HCEC 1CT (cell line): ENCODE measurements at regions not wholly inside any gene's neighbourhood (a gene's known extent, or its start where the extent isn't known, plus 50 kb on each side); places are given as distances from the start of the nearest gene placed in this dataset.

Experiments used
- DNase-seq: peaks from one replicate; pipeline ENCODE4 v3.0.0-alpha.2; 2017

DNA sequence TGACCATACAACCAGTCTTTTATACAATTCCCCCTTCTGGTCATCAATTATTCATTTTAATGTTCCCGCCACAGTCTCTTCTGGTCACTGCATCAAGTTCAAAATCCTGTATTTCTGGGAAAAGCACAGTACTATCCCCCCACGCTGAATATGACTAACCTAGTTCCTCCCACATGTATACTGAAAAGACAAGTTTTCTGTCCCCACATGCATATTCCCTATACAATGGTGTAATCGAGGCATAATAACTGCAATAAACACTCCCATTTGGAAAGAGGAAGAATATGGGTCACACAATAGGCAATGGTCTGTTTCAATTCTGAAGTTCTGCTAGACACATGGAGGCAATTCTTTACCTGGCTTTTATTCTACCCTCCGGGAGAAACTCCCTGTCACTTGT lies 344.9 kb downstream of the EFNA5 start:
- DNase-seq = no peak

- DNase-seq = no peak
These were observed 345.9 kb downstream of the EFNA5 start for GRCh38 chr5:107324809-107325208.

- DNase-seq = no peak
These were observed 346.7 kb downstream of the EFNA5 start for GRCh38 chr5:107324071-107324470.

DNA sequence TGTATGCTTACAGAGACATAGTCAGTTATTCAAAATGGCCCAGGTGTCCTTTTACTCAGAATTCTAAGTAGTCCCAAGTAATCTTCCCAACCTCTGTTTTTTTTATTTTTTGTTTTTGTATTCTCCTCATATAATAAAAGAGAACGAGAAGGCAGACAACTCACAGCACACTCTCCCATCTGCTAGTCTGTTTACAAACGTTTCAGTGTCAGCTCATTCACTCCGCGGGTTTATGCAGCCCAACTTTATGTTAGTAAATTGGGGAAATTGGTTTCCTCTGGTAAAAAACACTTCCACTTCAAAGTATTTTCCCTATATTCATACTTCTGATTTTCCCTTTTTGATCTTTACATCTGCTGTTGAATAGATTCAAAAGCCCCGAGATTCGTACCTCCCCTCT lies 347.2 kb downstream of the EFNA5 start:
- no peak for DNase-seq

GRCh38 chr5:107322936-107323335 lies 347.8 kb downstream of the EFNA5 start:
- no peak for DNase-seq

DNA sequence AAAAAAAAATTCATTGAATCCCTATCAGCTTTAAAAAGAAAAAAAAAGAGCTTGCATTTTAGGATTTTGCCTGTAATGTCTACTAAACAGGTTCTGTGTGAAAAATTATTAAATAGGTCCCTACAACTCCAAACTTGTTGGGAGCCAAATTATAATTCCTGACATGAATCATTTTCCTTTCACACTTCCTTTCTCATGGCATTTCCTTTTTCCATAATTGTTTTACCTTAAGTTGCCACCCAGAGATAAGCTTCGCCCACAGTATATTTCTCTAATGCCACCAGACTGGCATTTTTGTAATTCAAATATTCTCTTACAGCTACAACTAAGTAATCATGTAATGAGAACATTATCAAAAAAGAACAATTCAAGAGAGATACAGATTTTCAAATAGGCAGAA lies 348.8 kb downstream of the EFNA5 start:
- DNase-seq = no peak

GRCh38 chr5:107320846-107321245 lies 349.9 kb downstream of the EFNA5 start:
- DNase-seq = no peak

DNA sequence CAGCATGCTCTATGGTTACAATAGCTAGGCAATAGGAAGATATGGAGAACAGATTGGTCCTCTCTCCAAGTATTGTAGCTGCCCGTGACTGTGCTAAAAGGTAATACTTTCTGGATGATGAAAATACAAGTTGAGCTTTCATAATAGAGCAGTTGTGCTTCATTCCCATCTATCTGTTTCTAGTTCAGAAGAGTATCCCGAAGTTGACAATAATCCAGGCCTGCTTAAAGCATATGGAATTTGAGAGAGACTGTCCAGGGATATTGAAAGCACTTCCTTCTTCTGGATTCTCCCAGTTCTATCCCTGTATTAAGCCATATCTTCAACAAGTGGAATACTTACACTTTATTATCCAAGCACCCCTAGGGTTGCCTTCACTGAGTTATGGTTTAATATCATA lies 350.4 kb downstream of the EFNA5 start:
- no peak for DNase-seq

- no peak for DNase-seq
These were observed 350.8 kb downstream of the EFNA5 start for GRCh38 chr5:107319901-107320300.

DNA sequence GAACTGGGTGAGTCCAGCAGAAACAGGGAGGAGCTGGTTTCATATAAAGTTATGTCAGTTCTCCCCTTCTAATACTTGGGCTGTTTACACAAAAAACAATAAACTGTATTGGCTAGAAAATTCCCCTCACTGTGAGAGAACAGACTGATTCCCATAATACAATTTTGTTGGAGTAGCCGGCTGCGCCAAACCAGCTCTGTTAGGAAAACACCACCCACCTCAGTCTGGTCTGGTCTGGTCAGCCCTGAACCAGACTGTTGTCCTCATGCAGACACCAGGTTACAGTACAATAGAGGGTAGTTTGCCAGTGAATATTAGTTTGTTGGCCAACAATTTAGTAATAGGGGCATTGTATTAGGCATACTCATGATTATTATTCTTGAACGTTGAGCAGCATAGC lies 356.4 kb downstream of the EFNA5 start:
- DNase-seq = no peak

DNA sequence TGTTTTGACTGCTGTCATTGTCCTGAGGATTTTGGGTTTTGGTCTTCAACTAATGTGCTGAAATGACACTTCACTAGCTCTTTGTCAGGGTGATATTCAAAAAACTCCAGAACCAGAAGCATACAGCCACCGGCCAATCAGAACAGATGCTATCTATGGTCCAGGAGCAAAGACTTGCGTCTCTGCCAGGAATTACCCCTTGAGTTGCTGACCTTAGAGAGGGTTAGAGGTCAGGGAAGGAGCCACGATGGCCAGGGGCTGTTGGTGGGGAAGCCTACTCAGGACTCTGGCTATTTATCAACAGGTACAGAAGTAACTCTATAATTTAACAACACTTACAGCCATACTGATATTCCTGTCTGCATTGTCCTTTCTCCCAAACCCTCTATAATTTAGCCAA lies 356.8 kb downstream of the EFNA5 start:
- no peak for DNase-seq

- DNase-seq = no peak
These were observed 357.6 kb downstream of the EFNA5 start for GRCh38 chr5:107313098-107313497.

- no peak for DNase-seq
These were observed 360.6 kb downstream of the EFNA5 start for GRCh38 chr5:107310181-107310580.

DNA sequence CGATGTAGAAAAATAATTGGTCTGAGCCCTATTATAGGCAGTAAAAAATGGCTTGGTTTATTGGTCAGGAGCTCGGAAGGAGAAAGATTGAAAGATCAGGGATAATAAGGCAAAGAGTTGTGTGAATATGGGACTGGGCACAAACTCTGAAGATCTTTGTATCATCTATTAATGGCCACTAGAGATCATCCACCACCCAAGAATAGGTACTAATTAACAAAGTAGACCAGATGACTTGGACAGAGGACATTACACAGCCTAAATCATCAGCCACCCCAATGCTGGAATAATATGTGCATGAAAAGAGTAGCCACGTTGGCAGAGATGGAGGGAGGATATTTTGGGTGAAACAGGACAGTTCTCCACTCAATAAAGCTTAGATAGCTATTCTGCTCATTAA lies 364.1 kb downstream of the EFNA5 start:
- no peak for DNase-seq

- DNase-seq = no peak
These were observed 364.7 kb downstream of the EFNA5 start for GRCh38 chr5:107306002-107306401.

DNA sequence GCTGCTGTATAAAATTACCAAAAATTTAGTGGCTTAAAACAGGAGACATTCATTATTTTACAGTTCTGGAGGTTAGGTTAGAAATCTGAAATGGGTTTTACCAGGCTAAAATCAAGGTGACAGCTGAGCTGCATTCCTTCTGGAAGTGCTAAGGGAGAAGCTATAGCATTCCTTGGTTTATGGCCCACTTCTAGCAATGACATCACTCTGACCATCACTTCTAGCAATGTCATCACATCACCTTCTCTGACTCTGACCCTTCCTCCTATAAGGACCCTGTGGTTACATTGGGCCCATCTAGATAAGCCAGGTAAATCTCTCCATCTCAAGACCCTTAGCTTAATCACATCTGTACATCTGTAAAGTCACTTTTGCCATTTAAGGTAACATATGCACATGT lies 366.1 kb downstream of the EFNA5 start:
- no peak for DNase-seq

- no peak for DNase-seq
These were observed 367.4 kb downstream of the EFNA5 start for GRCh38 chr5:107303171-107303968.

DNA sequence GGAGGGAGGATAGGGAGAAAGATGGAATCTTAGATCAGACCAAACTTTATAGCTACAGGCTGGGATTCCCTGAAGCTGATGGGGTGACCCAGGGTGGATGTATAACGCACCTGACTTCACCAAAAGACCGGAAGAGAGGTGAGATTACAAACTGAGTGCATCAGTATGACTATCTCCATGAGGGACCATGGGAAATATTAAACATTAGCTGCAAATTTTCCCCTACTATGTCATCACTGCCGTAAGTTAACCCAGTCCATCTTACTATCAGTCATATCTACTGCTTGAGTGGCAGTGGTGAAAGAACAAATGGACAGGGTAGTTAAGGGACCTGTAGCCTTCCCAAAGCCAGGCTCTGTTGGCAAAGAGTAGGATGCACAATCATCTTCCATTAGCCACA lies 368.3 kb downstream of the EFNA5 start:
- DNase-seq = no peak

DNA sequence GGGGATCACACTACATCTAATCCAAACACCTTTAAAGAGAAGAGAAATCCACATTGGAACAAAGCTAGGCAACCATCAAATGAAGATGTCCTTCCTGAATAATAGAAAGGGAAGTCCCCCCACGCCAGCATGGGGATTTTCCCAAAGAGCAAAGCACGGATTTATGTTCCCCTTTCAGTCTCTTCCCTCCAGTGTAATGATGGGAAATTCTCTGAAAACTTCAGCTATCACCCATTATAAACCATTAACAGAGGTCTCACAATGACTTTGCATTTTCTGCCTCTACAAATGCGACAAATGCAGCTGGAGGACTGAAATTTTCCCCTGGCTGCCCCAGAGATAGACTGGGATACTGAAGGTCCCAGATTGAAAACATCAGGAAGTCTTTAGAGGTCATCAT lies 368.7 kb downstream of the EFNA5 start:
- no peak for DNase-seq

GRCh38 chr5:107300721-107301327 lies 369.9 kb downstream of the EFNA5 start:
- no peak for DNase-seq

DNA sequence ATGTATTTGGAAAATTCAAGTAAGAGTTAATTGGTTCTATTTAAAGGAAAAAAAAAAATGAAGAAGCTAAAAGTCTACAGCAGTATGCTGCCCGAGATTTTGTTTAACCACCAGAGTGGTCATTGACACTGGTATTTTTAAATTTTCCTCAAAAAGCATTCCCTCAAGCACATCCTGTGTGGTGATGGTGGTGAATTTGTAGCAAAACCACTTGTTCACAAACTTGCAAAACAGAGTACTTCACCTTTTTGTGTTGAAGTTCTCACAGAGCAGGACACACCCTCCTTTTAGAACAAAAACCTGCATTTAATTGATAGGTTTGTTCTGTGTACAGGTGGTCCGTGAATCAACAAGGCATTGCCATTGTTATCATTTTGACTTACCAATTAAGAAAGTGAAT lies 374.2 kb downstream of the EFNA5 start:
- no peak for DNase-seq

GRCh38 chr5:107295914-107296313 lies 374.8 kb downstream of the EFNA5 start:
- DNase-seq = no peak

DNA sequence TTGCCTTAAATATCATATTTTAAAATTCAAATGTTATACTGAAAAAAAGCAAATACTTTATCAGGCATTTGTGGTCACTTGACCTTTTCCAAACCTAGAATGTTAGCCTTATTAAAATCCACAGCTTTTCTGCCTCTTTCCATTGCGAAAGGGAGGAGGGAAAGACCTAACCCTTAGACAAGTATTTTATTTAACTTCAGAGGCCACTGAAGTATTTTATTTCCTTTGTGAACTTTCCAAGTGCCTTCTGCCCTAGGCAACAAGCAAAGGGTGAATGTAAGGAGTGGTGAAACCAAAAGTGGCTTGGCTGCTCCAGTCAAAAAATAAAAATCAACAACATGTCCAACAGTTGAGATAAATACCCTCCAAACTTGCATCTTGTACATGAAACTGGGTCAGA lies 376.1 kb downstream of the EFNA5 start:
- DNase-seq = no peak

DNA sequence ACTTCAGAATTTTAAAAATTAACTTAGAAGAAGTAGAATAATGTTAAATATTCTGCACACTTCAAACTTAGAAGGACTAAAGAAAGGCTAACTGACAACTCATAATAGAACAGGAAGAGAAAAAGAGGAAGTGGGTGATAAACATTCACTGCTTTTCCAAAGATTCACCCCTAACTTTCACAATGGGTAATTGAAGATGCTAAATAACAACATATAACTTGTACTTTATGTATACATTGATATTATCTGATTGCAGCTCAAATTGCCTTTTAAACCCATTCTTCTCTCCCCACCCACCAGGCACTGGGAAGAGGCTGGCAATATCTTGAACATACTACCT lies 376.6 kb downstream of the EFNA5 start:
- DNase-seq = no peak
